C4-2B (cell line): ENCODE measurements at regions not wholly inside any gene's neighbourhood (a gene's known extent, or its start where the extent isn't known, plus 50 kb on each side); places are given as distances from the start of the nearest gene placed in this dataset.

ENCODE experiments used
- H3K27ac ChIP-seq: fragments of 450-650 bp; 2 replicates; pipeline ENCODE4 v1.5.1; 2017
- ZFX ChIP-seq: fragments of 450-650 bp; IDR thresholded peaks from 2 replicates; pipeline ENCODE4 v1.6.1; 2017
- TF ChIP-seq, protein P1 (sequence below): fragments of 450-650 bp; conservative IDR thresholded peaks from 2 replicates; pipeline ENCODE4 v1.5.1; 2017; ENCODE audit warnings: mild to moderate bottlenecking

- TF ChIP-seq, protein P1, sequence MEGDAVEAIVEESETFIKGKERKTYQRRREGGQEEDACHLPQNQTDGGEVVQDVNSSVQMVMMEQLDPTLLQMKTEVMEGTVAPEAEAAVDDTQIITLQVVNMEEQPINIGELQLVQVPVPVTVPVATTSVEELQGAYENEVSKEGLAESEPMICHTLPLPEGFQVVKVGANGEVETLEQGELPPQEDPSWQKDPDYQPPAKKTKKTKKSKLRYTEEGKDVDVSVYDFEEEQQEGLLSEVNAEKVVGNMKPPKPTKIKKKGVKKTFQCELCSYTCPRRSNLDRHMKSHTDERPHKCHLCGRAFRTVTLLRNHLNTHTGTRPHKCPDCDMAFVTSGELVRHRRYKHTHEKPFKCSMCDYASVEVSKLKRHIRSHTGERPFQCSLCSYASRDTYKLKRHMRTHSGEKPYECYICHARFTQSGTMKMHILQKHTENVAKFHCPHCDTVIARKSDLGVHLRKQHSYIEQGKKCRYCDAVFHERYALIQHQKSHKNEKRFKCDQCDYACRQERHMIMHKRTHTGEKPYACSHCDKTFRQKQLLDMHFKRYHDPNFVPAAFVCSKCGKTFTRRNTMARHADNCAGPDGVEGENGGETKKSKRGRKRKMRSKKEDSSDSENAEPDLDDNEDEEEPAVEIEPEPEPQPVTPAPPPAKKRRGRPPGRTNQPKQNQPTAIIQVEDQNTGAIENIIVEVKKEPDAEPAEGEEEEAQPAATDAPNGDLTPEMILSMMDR = no peak
- TF ChIP-seq ZFX = no peak
- H3K27ac ChIP-seq = no peak overlapping the region
These were observed 266.0 kb downstream of the MYCN start for GRCh38 chr2:16206191-16206944.

DNA sequence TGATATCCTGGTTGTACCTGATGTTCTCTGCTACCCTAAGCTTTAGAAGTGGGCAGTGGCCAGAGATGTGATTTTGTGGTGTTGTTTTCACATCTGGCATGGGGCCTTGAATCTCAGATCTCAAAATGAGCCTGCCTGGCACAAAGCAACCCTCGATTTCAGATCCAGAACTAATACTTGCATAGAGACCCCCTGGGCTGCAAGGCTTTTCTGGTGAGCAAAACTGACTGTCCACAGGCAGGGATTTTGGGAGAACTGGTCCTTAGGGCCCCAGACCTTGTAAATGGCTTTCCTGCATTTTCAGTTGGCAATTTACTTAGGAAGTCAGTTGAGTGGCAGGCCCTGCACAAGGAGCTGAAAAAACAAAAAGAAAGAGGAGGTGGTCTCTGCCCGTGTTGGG lies 265.3 kb downstream of the MYCN start:
- H3K27ac ChIP-seq = no peak overlapping the region
- TF ChIP-seq, protein P1 = no peak
- TF ChIP-seq ZFX = no peak

DNA sequence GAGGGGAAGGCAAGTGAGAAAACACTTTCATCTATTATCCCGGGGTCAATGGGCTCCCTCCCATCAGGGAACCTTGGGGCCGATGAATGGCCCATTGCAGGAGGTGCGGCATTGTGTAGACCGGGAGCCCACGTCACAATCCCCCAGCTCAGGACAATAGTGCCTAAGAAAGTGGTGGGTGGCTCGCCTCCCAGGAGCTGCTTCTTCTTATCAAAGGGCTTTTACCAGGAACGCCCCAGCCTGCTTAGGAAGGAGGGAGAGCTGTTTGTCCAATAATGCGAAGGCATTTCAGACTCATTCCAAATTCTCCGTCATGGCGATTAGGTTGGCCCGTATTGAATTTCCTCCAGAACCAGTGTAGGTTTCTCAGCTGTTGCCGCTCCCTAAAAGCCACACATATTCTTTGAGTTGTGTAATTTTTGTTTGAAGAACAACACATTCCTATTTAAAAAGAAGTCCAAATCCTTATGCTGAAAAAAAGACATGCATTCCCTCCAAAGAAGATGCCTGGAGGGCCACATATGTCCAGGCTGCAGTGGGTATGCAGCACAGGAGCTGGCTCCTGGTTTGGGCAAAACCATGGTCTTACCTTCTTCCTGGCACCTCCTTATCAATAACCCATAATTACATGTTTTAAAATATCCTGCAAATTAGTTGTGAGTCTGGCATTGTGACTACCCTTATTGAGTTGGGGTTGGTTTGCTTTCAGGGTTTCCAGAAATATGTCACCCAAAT lies 264.7 kb downstream of the MYCN start:
- TF ChIP-seq, protein P1 = no peak
- no peak for TF ChIP-seq ZFX
- H3K27ac ChIP-seq = no peak overlapping the region

GRCh38 chr2:16204251-16204650 lies 263.9 kb downstream of the MYCN start:
- H3K27ac ChIP-seq = no peak overlapping the region
- TF ChIP-seq ZFX = no peak
- TF ChIP-seq, protein P1 = no peak

DNA sequence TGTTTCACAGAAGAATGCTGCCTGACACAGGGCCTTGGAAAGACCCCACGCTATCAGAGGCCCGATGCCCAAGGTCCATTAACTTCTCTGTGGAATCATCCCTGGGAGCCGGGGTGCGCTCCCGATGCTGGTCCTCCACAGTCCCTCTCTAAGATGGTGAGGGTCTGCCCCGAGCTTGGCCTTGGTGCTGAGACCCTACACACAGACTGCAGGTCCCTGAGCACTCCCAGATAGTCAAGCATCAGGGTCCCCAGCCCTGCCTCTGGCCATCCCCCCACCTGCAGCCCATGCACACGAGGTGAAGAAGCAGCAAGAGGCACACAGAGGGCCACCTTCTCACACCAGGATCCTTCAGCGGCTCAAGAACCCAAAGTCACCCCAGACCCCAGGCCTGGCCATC lies 263.3 kb downstream of the MYCN start:
- TF ChIP-seq ZFX = no peak
- TF ChIP-seq, protein P1 = no peak
- H3K27ac ChIP-seq = no peak overlapping the region

DNA sequence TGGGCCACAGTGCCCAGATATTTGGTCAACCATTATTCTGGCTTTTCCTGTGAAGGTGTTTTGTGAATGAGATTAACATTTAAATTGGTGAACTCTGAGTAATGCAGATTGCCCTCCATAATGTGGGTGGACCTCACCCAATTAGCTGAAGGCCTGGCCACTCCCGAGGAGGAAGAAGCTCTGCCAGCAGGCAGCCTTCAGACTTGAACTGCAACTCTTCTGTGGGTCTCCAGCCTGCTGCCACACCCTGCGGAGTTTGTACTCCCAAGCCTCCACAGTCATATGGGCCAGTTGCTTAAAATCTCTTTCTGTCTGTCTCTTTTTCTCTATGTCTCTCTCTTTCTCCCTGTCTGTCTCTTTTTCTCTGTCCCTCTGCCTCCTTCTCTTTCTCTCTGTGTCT lies 262.7 kb downstream of the MYCN start:
- TF ChIP-seq ZFX = no peak
- TF ChIP-seq, protein P1 = no peak
- no peak overlapping the region for H3K27ac ChIP-seq
